H1 (cell line): ENCODE measurements at regions not wholly inside any gene's neighbourhood (a gene's known extent, or its start where the extent isn't known, plus 50 kb on each side); places are given as distances from the start of the nearest gene placed in this dataset.

Source experiments
- CTCF ChIA-PET: fragments of 300-600 bp; sonication (Branson Sonifier 250); formaldehyde crosslinking; loops from one replicate; lab custom pipeline; 2021; ENCODE audit not compliant: partially characterized antibody; lab: Charles Lee
- POLR2A ChIA-PET: fragments of 300-600 bp; sonication (Branson Sonifier 250); formaldehyde crosslinking; loops from one replicate; lab custom pipeline; 2021; ENCODE audit warnings: inconsistent platforms; ENCODE audit not compliant: partially characterized antibody; lab: Charles Lee
- DNase-seq, 2 experiments: peaks; one replicate each; pipeline versions ENCODE4 v3.0.0 to v3.0.0-alpha.2; 2010 to 2022; ENCODE audit warnings: low spot score in 2 of 2, low read depth in 1 of 2, mixed read lengths in 1 of 2
- FAIRE-seq: peaks from 2 replicates; lab custom pipeline; 2011; peaks lifted over from hg19 to GRCh38; lab: Jason Lieb, UNC
- H2AFZ ChIP-seq: 2 replicates; pipeline ENCODE4 v1.8.1; 2012; ENCODE audit warnings: low read length, inconsistent platforms
- H2AK5ac ChIP-seq: 2 replicates; pipeline ENCODE4 v1.6.1; 2013; ENCODE audit warnings: low read depth, low read length
- H2BK120ac ChIP-seq: replicated peaks from 2 replicates; pipeline ENCODE3; 2013; ENCODE audit warnings: low read depth, low read length, inconsistent platforms
- H2BK12ac ChIP-seq: 2 replicates; pipeline ENCODE4 v1.6.1; 2013; ENCODE audit warnings: low read depth, low read length
- H2BK15ac ChIP-seq: 2 replicates; pipeline ENCODE4 v1.6.1; 2013; ENCODE audit warnings: low read length
- H2BK20ac ChIP-seq: 2 replicates; pipeline ENCODE4 v1.6.1; 2013; ENCODE audit warnings: low read length
- H2BK5ac ChIP-seq: 2 replicates; pipeline ENCODE4 v1.6.1; 2013; ENCODE audit warnings: low read depth, low read length
- H3K14ac ChIP-seq: 2 replicates; pipeline ENCODE4 v1.6.1; 2013; ENCODE audit warnings: inconsistent platforms; ENCODE audit not compliant: insufficient read length
- H3K18ac ChIP-seq: 2 replicates; pipeline ENCODE4 v1.6.1; 2013; ENCODE audit warnings: low read length; ENCODE audit errors: extremely low read depth
- H3K23ac ChIP-seq: 2 replicates; pipeline ENCODE4 v1.6.1; 2013; ENCODE audit warnings: inconsistent platforms; ENCODE audit not compliant: insufficient read length
- H3K23me2 ChIP-seq: 2 replicates; pipeline ENCODE4 v1.6.1; 2013; ENCODE audit warnings: low read depth, low read length
- H3K27ac ChIP-seq: 2 replicates; pipeline ENCODE4 v1.6.1; 2011; ENCODE audit warnings: low read depth, low read length, inconsistent platforms
- H3K27me3 ChIP-seq, 4 experiments: replicated peaks in 1 of 4; 1 replicate in 1 of 4; 2 replicates in 3 of 4; pipeline versions ENCODE4 v1.6.1 to v1.8.1; 2011 to 2013; ENCODE audit warnings: low read length in 3 of 4, mild to moderate bottlenecking in 3 of 4, inconsistent platforms in 2 of 4, mixed read lengths in 2 of 4, moderate library complexity in 1 of 4; ENCODE audit not compliant: control insufficient read depth in 3 of 4, insufficient read depth in 3 of 4; ENCODE audit errors: extremely low read depth in 1 of 4
- H3K36me3 ChIP-seq, 4 experiments: 2 replicates each; pipeline versions ENCODE4 v1.6.1 to v1.8.1; 2011 to 2013; ENCODE audit warnings: mild to moderate bottlenecking in 4 of 4, low read length in 3 of 4, moderate library complexity in 2 of 4, control low read depth in 1 of 4, inconsistent platforms in 1 of 4; ENCODE audit not compliant: insufficient read depth in 4 of 4, control insufficient read depth in 2 of 4
- H3K4ac ChIP-seq: replicated peaks from 2 replicates; pipeline ENCODE3; 2013; ENCODE audit warnings: low read length, low read depth, mixed read lengths, inconsistent platforms; ENCODE audit not compliant: insufficient read length
- H3K4me1 ChIP-seq, 4 experiments: replicated peaks in 1 of 4; 1 replicate in 1 of 4; 2 replicates in 3 of 4; pipeline versions ENCODE4 v1.6.1 to v1.8.1; 2011 to 2013; ENCODE audit warnings: low read length in 3 of 4, inconsistent platforms in 2 of 4, mixed read lengths in 1 of 4; ENCODE audit not compliant: insufficient read depth in 4 of 4, control insufficient read depth in 3 of 4
- H3K4me2 ChIP-seq, 2 experiments: 2 replicates each; pipeline versions ENCODE4 v1.6.1 to v1.8.1; 2011 to 2013; ENCODE audit warnings: low read depth in 2 of 2, low read length in 2 of 2, control low read depth in 1 of 2, inconsistent platforms in 1 of 2, mild to moderate bottlenecking in 1 of 2; ENCODE audit not compliant: insufficient read depth in 1 of 2
- H3K4me3 ChIP-seq, 4 experiments: fragments of 200-600, 300-600 bp in 1 of 4; sonication (generic), shearing (Covaris generic), sonication (Bioruptor Twin) in 1 of 4; 2 replicates each; pipeline versions ENCODE4 v1.5.1 to v1.8.1; 2011 to 2016; ENCODE audit warnings: low read length in 4 of 4, low read depth in 3 of 4, control low read depth in 2 of 4, inconsistent platforms in 2 of 4, mild to moderate bottlenecking in 2 of 4, mixed read lengths in 1 of 4, moderate library complexity in 1 of 4; ENCODE audit not compliant: insufficient read depth in 2 of 4; ENCODE audit errors: extremely low read depth in 1 of 4
- H3K56ac ChIP-seq: replicated peaks from 2 replicates; pipeline ENCODE3; 2013; ENCODE audit warnings: low read depth, mild to moderate bottlenecking, mixed read lengths, low read length, inconsistent platforms; ENCODE audit not compliant: insufficient read length
- H3K79me1 ChIP-seq: 2 replicates; pipeline ENCODE4 v1.6.1; 2013; ENCODE audit warnings: low read depth, low read length, control low read depth
- H3K79me2 ChIP-seq, 2 experiments: 2 replicates each; pipeline versions ENCODE4 v1.6.1 to v1.8.1; 2012 to 2013; ENCODE audit warnings: low read length in 2 of 2, mild to moderate bottlenecking in 2 of 2, inconsistent platforms in 1 of 2; ENCODE audit not compliant: insufficient read depth in 2 of 2, control insufficient read depth in 1 of 2
- H3K9ac ChIP-seq, 4 experiments: replicated peaks in 1 of 4; 1 replicate in 1 of 4; 2 replicates in 3 of 4; pipeline versions ENCODE4 v1.6.1 to v1.8.1; 2011 to 2013; ENCODE audit warnings: low read depth in 3 of 4, low read length in 3 of 4, control low read depth in 2 of 4, mild to moderate bottlenecking in 2 of 4, moderate library complexity in 2 of 4, inconsistent platforms in 1 of 4; ENCODE audit errors: extremely low read depth in 1 of 4
- H3K9me3 ChIP-seq, 2 experiments: 2 replicates each; pipeline versions ENCODE4 v1.6.1 to v1.8.1; 2012 to 2013; ENCODE audit warnings: mild to moderate bottlenecking in 2 of 2, moderate library complexity in 2 of 2, control low read depth in 1 of 2, inconsistent platforms in 1 of 2, low read depth in 1 of 2, low read length in 1 of 2, mixed read lengths in 1 of 2; ENCODE audit not compliant: insufficient read depth in 2 of 2
- H4K20me1 ChIP-seq, 2 experiments: replicated peaks in 1 of 2; 2 replicates each; pipeline versions ENCODE3 to v1.8.1; 2011 to 2013; ENCODE audit warnings: inconsistent platforms in 2 of 2, low read length in 2 of 2, mild to moderate bottlenecking in 1 of 2; ENCODE audit not compliant: insufficient read depth in 2 of 2, control insufficient read depth in 1 of 2
- H4K5ac ChIP-seq: 2 replicates; pipeline ENCODE4 v1.6.1; 2013; ENCODE audit warnings: low read length, low read depth, mixed read lengths, inconsistent platforms; ENCODE audit not compliant: insufficient read length
- H4K8ac ChIP-seq: 2 replicates; pipeline ENCODE4 v1.8.0; 2013; ENCODE audit warnings: mild to moderate bottlenecking, moderate library complexity, low read length, inconsistent platforms; ENCODE audit not compliant: insufficient read depth; ENCODE audit errors: extremely low read depth
- H4K91ac ChIP-seq: replicated peaks from 2 replicates; pipeline ENCODE3; 2013; ENCODE audit warnings: low read length, mixed read lengths, inconsistent platforms; ENCODE audit not compliant: insufficient read length
- BACH1 ChIP-seq: IDR thresholded peaks from 2 replicates; pipeline ENCODE4 v1.6.1; 2012; ENCODE audit warnings: low read length, improper control_type of control experiment
- BRCA1 ChIP-seq: IDR thresholded peaks from 2 replicates; pipeline ENCODE4 v1.6.1; 2012; ENCODE audit warnings: low read depth, low read length, improper control_type of control experiment
- CHD2 ChIP-seq: IDR thresholded peaks from 2 replicates; pipeline ENCODE4 v1.6.1; 2012; ENCODE audit warnings: low read length, improper control_type of control experiment
- CREB1 ChIP-seq: IDR thresholded peaks from 2 replicates; pipeline ENCODE4 v1.6.1; 2012; ENCODE audit warnings: inconsistent platforms
- CTBP2 ChIP-seq: IDR thresholded peaks from 2 replicates; pipeline ENCODE4 v1.7.0; 2011; ENCODE audit warnings: borderline replicate concordance, mild to moderate bottlenecking, moderate library complexity, mixed read lengths, low read length; ENCODE audit not compliant: insufficient read depth, insufficient read length
- EGR1 ChIP-seq: IDR thresholded peaks from 2 replicates; pipeline ENCODE4 v1.6.1; 2011; ENCODE audit warnings: low read depth, low read length, borderline replicate concordance
- JUND ChIP-seq: IDR thresholded peaks from 2 replicates; pipeline ENCODE4 v1.6.1; 2011; ENCODE audit warnings: mild to moderate bottlenecking, improper control_type of control experiment, low read length
- KDM1A ChIP-seq: fragments of 200-600, 300-600 bp; sonication (generic); IDR thresholded peaks from 2 replicates; pipeline ENCODE4 v1.7.1; 2016; ENCODE audit warnings: mild to moderate bottlenecking, low read length, borderline replicate concordance
- PHF8 ChIP-seq: fragments of 200-600 bp; sonication (generic); conservative IDR thresholded peaks from 2 replicates; pipeline ENCODE4 v1.7.1; 2012; ENCODE audit warnings: low read depth, mild to moderate bottlenecking, inconsistent platforms, low read length, moderate library complexity
- POLR2AphosphoS5 ChIP-seq: IDR thresholded peaks from 2 replicates; pipeline ENCODE4 v1.6.1; 2011; ENCODE audit warnings: low read depth, low read length
- RXRA ChIP-seq: IDR thresholded peaks from 2 replicates; pipeline ENCODE4 v1.6.1; 2011; ENCODE audit warnings: low read depth, mild to moderate bottlenecking, low read length, moderate library complexity; ENCODE audit not compliant: insufficient read depth
- SP2 ChIP-seq: IDR thresholded peaks from 2 replicates; pipeline ENCODE4 v1.6.1; 2012; ENCODE audit warnings: mild to moderate bottlenecking, low read length, inconsistent platforms
- SUZ12 ChIP-seq: fragments of 200-600 bp; sonication (generic); IDR thresholded peaks from 2 replicates; pipeline ENCODE4 v1.6.1; 2012; ENCODE audit warnings: mild to moderate bottlenecking, inconsistent platforms, low read length, moderate library complexity, mixed read lengths
- TEAD4 ChIP-seq: IDR thresholded peaks from 2 replicates; pipeline ENCODE4 v1.6.1; 2012; ENCODE audit warnings: low read depth, low read length, inconsistent platforms, mixed read lengths
- YY1 ChIP-seq: IDR thresholded peaks from 2 replicates; pipeline ENCODE4 v1.6.1; 2011; ENCODE audit warnings: low read depth, mild to moderate bottlenecking, low read length
- WGBS, 2 experiments: shearing (Covaris generic) in 1 of 2; methylation state at CpG; one replicate each; pipeline versions ENCODE4 v1.1.6 to v1.1.7; 2013 to 2015; ENCODE audit warnings: low lambda C conversion rate in 2 of 2, mixed read lengths in 2 of 2, inconsistent platforms in 1 of 2, low coverage in 1 of 2, missing lambda C conversion rate in 1 of 2; ENCODE audit not compliant: insufficient replicate concordance in 2 of 2, insufficient coverage in 1 of 2, insufficient read length in 1 of 2; ENCODE audit errors: extremely low coverage in 1 of 2, missing lambda C conversion rate in 1 of 2; 5-methylcytosine and 5-hydroxymethylcytosine counted together
- TF ChIP-seq, protein P1 (sequence below): IDR thresholded peaks from 2 replicates; pipeline ENCODE4 v1.6.1; 2011; ENCODE audit warnings: low read depth, mild to moderate bottlenecking, low read length; ENCODE audit not compliant: insufficient read depth

DNA sequence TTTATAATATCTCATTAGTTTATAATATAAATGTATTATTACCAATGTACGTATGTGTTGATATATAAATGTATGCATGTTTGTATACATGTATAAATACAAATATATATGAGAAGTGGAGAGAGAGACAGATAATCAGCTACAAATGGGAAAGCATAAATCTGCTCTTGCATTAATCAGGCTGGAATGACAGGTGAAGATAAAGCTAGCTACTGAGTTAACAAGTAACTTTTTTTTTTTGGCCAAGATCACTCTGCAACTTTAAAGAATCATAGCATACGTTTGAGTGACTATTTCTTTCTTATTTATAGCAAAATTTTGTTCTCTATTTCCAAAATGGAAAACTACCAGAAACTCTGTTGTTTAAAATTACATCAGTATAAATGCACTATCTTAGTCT, 422.8 kb downstream of the SI start:
- H3K27ac ChIP-seq, result no peak overlapping the region
- no peaks in the 10 kb centered on the region for H3K9me3 ChIP-seq
- no peak overlapping the region for H2AFZ ChIP-seq
- no peak overlapping the region for H2BK120ac ChIP-seq
- no peak overlapping the region for H4K91ac ChIP-seq
- H3K56ac ChIP-seq, result no peak overlapping the region
- H3K36me3 ChIP-seq, result no peaks in the 10 kb centered on the region
- H3K4ac ChIP-seq, result no peak overlapping the region
- no peak overlapping the region for H3K4me2 ChIP-seq
- H2BK20ac ChIP-seq, result no peak overlapping the region
- H2BK12ac ChIP-seq, result no peak overlapping the region
- no peak overlapping the region for H4K5ac ChIP-seq
- H2AK5ac ChIP-seq, result no peak overlapping the region
- no peak overlapping the region for H3K23ac ChIP-seq
- H3K4me1 ChIP-seq, result no peaks in the 10 kb centered on the region
- DNase-seq, result no peak
- no peak overlapping the region for H4K8ac ChIP-seq
- no peak overlapping the region for H3K4me3 ChIP-seq
- ChIA-PET CTCF (interaction anchor here (0.7 kb wide), 1 partner anchor 531 kb away, joined by 4 read pairs; no protein-coding TSS in a partner anchor), POLR2A (no interaction called here)
- H3K27me3 ChIP-seq, result no peaks in the 10 kb centered on the region
- FAIRE-seq, result no peak
- H3K79me2 ChIP-seq, result no peaks in the 10 kb centered on the region
- WGBS, 2 experiments, result 90% methylated on average over 2 of the region's 2 CpGs; no CpG with 5 or more reads in 1 of the 2 experiments
- H3K14ac ChIP-seq, result no peak overlapping the region
- H4K20me1 ChIP-seq, result no peaks in the 10 kb centered on the region
- H2BK15ac ChIP-seq, result no peak overlapping the region
- no peak overlapping the region for H2BK5ac ChIP-seq
- no peak overlapping the region for H3K18ac ChIP-seq
- no peaks in the 10 kb centered on the region for H3K79me1 ChIP-seq
- no peaks in the 10 kb centered on the region for H3K23me2 ChIP-seq
- TF ChIP-seq CTBP2 (no peak), KDM1A (no peak), RXRA (no peak), BACH1 (no peak), EGR1 (no peak), CREB1 (no peak), TEAD4 (no peak), PHF8 (no peak), SP2 (no peak), JUND (no peak), YY1 (no peak), CHD2 (no peak), POLR2AphosphoS5 (no peak), BRCA1 (no peak), SUZ12 (no peak)
- TF ChIP-seq, protein P1, sequence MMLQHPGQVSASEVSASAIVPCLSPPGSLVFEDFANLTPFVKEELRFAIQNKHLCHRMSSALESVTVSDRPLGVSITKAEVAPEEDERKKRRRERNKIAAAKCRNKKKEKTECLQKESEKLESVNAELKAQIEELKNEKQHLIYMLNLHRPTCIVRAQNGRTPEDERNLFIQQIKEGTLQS, result no peak
- H3K9ac ChIP-seq, result no peak overlapping the region
